CD4-positive, alpha-beta T cell treated with Interferon gamma for 1 hour (primary cell): ENCODE measurements at regions not wholly inside any gene's neighbourhood (a gene's known extent, or its start where the extent isn't known, plus 50 kb on each side); places are given as distances from the start of the nearest gene placed in this dataset.
"Not testable (repeated sequence)": the region's sequence is repeated elsewhere in the genome, so short reads cannot be mapped to it uniquely, and the experiment has no call there.

Source experiments
- DNase-seq: peaks from one replicate; pipeline ENCODE4 v3.0.0-alpha.2; 2020

DNA sequence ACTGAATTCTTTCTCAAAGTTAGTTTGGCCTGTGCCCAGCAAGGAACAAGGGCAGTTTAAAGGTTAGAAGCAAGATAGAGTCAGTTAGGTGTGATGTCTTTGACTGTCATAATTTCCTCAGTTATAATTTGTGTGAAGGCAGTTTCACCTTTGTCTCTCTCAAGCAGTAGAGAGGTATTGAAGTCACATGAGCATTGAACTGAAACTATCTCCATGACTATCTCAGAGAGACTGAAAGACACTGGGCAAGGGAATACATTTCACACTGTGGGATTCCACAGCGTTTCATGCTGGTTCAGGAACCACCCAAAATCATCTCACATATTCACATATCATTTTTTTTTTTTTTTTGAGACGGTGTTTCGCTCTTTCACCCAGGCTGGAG, 366.1 kb downstream of the PREX1 start:
- no peak for DNase-seq

DNA sequence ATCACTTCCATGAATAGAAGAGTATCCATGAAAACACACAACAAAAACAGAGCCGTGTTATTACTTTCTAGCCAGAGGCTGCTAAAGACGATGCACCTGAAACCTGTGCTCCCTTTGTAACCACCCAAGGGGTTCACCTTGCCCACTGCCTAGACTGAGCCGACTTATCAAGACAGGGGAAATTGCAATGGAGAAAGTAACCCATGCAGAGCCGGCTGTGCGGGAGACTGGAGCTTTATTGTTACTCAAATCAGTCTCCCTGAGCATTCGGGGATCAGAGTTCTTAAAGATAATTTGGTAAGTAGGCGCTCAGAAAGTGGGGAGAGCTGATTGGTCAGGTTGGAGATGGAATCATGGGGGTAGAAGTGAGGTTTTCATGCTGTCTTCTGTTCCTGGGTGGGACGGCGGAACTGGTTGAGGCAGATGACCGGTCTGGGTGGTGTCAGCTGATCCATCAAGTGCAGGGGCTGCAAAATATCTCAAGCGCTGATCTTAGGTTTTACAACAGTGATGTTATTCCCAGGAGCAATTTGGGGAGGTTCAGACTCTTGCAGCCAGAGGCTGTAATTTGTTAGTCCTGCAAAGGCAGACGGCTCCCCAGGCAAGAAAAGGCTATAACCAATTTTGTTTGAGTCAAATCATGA, 366.6 kb downstream of the PREX1 start:
- DNase-seq, result no peak

DNA sequence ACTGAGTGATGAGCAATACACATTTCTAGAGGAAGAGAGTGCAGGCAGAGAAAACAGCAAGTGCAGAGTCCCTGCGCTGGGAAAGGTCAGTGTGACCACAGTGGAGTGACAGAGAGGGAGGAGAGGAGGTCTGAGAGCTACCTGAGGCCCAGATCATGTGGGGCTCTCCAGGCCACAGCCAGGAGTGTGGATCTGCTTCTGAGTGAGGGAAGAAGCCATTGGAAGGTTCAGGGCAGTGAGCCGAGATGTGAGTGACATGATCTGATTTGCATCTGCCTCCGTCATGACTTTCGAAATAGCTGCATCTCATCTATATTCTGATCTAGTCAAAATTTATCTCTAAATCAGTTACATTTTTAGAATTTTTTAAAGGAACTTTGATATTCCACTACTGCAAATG, 367.1 kb downstream of the PREX1 start:
- DNase-seq, result no peak

DNA sequence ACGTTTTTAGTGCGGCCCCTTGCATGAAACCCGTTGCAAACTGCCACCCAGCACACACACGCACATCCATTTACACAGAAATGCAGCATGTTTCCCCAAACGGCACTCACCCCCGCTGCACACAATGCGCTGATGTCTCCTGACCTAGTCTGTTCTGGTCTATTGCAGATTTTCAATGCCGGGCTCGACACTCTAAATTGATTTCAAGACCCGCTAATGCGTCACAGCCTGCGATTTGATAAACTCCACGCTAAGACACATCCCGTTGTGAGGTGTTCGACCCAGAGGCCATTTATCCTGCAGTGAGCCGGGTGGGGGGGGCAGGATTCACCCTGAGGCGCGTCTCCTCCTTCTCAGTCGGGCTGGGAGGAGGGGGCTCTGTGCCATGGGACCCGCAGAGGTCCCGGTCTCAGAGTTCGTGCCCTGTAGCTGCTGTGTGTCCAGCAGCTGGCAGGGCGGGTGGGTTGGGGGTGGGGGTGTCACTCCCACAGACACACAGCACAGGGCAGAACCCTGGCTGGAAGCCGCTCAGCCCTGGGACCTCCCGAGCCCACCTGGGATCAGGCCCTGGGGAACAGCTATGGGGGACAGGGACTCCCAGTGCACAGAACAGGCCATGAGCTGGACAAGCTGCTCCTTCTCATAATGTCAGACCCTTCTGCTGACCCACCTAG, 367.9 kb downstream of the PREX1 start:
- no peak for DNase-seq

DNA sequence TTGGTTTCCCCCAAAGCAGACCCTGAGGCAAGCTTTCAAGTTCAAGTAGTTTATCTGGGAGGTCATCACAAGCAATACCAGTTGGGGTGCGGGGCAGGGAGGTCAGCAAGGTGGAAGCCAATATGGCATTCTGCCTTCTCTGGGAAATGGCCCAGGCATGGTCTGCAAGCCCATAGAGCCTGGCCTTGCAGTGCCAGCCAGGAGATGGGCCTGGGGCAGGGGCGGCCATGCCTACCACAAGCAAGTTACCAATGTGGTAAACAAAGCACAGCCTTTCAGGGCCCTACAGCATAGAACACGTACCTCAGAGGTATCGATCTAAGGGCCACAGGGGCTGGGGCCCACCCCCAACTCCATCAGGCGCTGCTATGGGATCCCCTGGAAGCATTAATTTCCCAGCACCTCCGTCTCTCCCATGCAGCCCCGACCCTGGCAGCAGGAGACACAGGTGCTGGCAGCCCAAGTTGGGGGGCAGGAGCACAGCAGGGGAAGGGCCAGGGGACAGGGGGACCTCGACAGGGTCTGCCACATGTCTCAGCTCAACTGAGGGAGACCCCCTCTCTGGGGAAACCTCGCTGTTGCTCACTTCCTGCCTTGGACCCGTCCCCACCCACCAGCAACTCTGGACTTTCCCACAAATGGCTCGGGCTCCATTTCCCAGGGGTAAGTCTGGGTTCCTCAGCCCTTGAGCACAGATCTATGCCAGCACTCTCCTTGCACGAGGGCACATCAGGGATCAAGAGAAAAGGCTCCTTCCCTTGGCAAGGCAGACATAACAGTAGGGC, 369.0 kb downstream of the PREX1 start:
- DNase-seq, result no peak

DNA sequence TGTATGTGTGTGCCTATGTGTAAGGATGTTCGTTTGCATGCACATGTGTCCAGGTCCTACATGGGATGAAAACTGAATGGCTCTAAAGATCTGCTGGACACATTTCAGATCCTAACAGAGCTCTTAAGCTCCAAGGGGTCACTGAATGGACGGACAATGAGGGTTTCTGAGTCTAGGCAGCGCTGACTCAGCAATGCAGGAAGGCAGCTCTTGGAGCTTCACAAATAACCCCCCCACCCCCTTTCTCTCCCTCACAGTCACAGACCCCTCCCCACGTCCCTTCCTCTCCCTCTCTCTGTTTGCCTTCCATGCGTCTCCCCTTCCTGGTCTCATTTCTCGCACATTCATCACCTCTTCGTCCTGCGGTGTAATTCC, 369.8 kb downstream of the PREX1 start:
- DNase-seq, result no peak

DNA sequence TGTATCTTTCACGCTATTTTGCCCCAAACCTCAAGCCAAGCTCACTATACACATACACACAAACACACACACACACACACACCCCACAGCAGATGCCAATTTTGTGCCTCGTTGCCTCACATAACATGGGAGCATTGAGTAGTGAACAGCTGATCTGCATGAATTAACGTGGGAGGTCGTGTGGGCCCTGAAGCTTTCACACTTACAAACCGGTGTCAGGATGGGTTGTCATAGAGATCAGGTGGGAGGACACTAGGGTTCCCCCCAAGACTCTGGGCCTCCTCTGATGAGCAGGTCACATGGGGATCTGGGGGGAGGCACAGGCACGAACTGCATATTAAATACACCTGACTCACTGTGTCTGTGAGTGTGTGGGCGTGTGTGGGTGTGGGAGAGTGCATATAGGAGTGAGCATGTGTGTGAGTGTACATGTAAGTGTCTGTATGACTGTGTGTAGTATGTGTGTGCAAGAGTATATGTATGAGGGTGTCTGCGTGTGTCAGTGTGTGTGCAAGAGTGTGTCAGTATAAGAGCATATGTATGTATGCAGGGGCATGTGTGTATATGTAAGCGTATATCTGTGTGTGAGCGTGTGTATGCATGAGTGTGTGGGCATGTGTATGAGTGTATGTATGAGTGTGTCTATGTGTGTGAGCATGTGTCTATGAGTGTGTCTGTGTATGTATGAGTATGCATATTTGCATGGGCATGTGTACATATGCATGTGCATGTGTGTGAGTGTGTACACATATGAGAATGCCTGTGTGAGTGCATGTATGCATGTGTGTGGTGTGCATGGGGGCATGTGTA, 370.4 kb downstream of the PREX1 start:
- DNase-seq, result no peak

DNA sequence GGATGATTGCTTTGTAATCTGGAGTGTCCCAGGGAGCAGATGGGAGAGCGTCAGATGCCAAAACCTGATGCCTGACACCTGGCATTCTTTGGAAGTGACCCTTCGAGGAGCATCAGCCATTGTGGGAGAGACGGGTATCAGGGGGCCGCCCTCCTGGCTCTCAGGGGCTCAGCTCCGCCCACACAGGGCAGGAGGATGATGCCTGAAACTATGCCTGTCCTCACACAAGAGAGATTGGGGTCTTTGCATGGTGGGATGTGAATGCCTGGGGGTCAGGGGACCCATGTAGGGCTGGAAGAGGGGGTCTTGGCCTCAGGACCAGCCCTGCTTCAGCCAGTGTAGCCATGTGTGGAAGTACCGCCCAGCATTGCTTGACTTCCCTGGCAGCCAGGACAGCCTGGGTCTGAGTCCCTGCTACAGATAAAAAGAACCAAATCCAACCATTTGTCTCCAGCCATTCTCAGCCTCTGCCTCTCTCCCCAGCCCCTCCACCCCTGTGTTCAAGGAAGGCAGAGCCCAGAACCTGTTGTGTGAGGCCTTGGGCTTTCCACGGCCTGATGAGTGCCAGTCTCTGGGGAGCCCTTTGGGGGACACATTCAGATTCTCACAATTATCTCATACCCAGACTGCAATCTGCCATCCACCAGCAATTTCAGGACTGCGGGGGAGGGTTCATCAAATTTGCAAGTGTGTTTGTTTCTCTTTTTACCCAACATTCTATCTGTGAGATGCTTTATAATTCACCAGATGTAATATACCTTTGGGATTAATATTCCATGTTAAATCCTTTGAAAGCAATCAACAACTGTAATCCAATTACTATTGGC, 371.2 kb downstream of the PREX1 start:
- DNase-seq, result no peak

DNA sequence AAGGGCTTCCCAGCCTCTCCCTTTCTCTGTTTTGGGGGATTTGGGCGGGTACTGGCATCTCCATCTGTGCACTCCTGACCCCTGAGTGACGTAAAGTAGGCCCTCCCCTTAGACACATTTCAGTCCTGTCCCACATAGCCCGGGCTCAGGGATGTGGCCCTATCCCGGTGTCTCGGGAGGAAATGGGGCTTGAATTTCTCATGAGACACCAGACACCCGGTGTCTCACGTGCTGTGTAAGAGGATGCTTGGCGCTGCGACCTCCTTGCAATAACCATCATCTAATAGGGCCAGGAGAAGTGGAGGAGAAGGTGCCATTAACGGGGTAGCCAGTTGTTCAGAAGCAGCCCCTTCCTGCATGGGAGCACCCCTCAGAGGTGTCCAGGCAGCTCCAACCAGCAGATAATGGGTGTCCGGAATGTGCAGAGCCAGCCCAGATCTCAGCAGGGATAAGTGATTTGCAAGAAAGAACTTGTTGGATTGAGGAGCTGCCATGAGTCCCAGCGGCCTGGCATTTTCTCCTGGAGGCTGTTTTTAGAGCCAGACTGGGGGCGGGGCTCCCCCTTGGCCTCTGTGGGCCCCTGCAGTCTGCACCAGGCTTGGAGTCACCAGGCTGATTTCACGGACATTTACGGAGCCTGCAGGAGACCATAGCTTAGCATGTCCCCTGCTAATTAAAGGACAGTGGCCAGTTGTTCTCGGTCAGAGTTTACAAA, 372.0 kb downstream of the PREX1 start:
- no peak for DNase-seq

DNA sequence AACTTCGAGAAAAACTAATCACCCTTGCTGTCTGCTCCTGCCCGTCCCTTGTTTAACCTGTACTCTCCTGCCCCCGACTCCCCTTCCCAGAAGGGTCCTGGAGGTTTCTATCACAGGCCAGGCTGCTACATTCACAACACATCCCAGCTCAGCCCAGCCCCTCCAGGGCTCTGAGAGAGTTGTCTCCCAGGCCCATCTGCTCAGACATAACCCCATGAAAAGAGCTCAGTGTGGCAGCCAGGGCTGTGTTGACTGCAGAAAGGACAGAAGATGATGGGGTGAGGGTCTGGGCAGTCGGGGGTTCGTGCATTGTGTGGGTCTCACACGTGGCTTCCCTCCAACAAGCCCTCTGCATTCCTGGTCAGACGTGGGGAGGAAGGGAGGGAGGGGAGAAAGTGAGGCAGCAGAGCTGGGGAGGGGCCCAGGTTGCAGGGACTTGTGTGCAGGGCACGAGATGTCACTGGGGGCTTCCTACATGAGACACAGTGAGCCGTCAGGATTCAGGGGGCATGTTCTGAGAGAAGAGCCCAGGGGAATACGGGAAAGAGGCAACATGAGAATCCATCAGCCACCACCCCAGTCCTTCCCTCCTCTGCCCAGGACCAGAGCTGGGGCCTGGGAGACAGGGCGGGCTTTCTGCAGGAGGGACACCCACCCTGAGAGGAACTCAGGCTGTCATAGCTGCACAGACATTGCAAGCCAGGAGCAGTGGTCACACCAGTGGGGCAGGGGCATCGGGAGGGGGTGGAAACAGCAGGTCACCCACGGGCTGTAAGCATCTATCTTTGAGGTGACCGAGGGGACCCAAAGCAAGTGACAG, 372.9 kb downstream of the PREX1 start:
- DNase-seq, result no peak

DNA sequence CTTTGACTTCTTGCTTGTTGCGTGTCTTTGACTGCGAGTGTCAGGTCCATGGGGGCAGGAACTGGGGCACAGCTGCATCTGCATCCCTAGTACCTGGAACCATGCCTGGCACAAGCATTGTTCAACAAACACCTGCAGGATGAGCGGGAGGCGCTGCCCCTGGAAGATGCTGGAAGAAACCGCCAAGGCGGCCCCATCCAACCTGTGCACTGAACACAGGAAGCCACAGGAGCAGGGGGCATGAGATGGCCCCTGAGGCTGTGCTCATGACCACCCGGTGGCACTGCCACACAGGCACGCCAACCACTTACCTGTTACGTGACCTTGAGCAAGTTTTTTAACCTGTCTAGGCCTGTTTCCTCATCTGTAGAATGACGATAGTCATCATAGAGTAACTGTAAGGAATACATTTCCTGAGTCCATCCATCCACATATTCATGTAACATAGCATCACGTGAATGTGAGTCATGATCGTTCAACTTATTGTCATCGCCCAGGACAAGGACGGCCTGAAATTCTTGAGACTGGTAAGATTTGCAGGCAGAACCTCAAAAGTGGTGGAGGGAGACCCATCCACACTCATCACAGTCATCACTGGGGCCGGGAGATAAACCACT, 374.2 kb downstream of the PREX1 start:
- DNase-seq, result no peak

DNA sequence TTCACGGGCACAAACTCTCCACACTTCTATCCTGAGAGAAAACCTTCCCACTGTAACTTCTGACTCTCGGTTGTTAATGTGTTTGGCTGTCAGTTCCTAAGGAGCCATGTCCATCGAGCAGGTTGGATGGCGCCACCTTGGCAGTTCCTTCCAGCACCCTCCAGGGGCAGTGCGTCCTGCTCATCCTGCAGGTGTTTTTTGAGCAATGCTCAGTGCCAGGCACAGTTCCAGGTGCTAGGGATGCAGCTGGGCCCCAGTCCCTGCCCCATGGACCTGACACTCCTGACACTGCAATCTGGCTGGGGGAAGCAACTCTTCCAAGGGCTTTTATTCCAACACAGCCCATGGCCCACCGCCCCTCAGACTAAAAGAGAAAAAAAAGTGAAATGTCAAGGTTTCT, 376.4 kb downstream of the PREX1 start:
- DNase-seq, result no peak

DNA sequence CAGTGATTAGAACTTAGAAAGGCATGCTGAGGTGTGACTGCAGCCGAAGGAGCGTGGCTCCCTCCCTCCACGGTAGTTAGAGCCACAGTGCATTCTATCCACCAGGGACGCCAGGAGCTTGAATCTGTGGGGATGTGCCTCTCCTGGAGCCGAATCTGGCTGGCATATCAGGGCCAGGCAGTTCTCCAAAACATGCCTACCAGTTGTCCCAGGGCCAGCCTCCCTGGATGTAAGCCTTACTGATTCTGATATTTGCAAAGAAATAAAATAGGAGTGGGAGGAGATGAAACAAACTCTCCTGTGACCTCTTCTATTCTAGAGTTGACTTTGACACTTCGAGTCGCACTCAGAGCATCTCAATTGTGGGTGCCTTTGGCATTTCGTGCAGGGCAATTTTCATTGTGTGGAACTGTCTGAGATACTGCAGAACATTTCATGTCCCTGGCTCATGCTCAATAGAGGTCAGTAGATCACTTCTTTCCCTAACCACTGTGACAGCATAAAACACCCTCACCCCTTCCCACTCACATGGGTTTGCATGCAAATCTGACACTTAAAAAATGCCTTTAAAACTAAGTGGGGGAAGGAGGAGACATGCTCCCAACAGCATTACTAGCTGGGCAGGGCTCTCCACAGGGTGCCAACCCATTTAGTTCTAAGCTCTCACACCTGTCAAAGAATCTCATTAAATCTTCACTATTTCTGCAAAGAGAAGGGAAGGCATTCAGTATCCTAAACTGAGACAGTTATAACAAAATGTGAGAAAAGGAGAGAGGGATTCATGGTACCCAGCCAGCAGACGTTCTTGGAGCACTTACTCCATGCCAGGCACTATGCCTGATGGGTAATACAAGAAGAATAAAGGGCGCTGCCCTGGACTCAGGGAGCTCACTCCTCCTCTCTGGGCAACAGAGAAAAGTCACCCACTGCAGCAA, 378.9 kb downstream of the PREX1 start:
- no peak for DNase-seq

DNA sequence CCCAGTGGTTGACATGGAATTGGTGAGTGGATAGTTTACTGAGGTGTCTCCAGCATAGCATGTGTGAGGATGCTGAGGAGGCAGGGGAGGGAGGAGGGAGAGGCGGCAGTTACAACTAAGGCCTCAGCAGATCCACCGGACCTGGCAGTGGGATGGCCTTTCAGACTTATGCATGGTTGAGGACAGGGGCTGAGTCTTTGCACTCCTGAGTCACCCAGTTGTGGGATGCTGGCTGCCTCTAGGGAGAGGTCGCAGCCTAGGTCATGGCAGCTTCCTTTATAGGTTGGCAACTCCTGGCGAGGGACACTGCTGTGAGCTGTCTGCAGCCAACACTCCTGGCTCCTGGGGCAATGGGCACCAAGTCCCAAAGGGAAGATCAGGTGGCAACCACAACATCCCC, 380.3 kb downstream of the PREX1 start:
- no peak for DNase-seq

DNA sequence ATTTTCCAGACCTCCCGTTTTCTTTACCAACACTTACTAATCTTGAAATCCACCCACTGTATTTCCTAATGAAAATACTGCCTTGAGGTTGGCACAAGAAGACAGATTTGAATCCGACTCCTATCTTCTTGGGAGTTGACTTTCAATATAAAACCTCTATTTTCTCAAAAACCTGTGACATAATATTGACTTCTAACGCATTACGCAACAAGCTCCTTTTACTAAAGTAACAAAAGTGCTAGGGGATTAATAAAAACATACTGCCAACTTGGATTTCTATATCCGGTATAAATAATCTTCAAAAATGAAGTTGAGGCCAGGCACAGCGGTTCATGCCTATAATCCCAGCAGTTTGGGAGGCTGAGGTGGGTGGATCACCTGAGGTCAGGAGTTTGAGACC, 382.0 kb downstream of the PREX1 start:
- DNase-seq, result no peak

DNA sequence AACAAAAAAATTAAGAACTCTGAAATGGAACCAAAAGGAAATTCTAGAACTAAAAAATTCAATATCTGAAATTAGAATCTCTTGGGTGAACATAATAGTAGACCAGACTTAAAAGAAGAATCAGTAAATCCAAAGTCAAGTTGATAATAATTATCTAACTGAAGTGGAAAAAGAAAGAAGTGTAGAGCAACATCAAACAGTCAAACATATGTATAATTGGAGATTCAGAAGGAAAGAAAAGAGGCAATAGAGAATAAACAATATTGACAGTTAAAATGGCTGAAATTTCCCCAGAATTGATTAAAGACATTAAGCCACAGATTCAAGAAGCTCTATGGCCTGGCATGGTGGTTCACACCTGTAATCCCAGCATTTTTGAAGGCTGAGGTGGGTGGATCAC, 383.6 kb downstream of the PREX1 start:
- DNase-seq, result no peak

DNA sequence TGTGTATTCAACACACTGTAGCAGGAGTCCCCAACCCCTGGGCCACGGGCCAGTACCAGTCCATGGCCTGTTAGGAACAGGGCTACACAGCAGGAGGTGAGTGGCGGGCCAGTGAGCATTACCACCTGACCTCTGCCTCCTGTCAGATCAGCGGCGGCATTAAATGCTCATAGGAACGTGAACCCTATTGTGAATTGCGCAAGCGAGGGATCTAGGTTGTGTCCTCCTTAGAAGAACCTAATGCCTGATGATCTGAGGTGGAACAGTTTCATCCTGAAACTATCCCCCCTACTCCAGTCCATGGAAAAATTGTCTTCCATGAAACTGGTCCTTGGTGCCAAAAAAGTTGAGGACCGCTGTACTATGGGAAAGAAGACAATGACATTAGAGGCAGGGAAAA, 386.9 kb downstream of the PREX1 start:
- DNase-seq, result no peak

DNA sequence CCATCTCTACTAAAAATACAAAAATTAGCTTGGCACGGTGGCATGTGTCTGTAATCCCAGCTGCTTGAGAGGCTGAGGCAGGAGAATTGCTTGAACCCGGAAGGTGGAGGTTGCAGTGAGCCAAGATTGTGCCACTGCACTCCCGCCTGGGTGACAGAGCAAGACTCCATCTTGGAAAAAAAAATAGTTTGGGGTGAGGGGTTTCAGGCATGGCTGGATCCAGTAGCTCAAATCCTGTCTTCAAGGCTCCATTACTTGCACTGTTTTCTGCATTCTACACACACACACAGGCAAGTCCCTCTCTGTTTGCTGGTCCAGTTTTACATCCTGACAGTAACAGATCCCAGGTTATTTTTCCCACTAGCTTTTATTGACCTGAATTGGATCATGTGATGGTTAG, 387.5 kb downstream of the PREX1 start:
- not testable (repeated sequence) for DNase-seq

DNA sequence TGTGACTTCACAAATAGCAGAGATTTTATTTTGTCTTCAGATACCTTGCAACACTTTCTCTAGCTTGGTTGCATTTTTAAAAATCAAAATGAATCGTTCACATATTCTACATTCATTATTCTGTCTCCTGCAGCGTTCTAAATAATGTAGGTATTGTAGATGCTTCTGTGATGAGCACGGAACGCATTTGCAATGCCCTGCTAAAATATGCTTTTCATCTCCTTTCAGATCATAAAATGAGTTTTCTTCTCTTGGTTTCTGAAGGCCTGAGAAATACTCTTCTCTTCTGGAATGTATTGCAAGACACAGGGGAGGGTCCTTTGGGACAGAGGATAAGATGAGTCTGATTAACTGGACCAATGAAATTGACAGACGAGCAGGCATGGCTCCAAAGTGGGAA, 390.7 kb downstream of the PREX1 start:
- DNase-seq, result no peak
